Colonic mucosa (tissue), 4 donors: ENCODE measurements at regions not wholly inside any gene's neighbourhood (a gene's known extent, or its start where the extent isn't known, plus 50 kb on each side); places are given as distances from the start of the nearest gene placed in this dataset.

Experiments used
- DNase-seq: peaks from one replicate; pipeline ENCODE4 v3.0.0-alpha.2; 2020
- H3K27ac ChIP-seq: fragments of 200-600 bp; one replicate; pipeline ENCODE4 v1.8.0; 2021
- H3K27me3 ChIP-seq: fragments of 200-600 bp; one replicate; pipeline ENCODE4 v1.8.0; 2021
- H3K36me3 ChIP-seq: fragments of 200-600 bp; one replicate; pipeline ENCODE4 v1.8.0; 2021
- H3K4me1 ChIP-seq: fragments of 200-600 bp; one replicate; pipeline ENCODE4 v1.8.0; 2021; ENCODE audit warnings: mild to moderate bottlenecking
- H3K4me3 ChIP-seq: fragments of 200-600 bp; one replicate; pipeline ENCODE4 v1.8.0; 2021
- H3K9ac ChIP-seq, 2 donors: one replicate each; pipeline ENCODE4 v1.7.0; 2013; ENCODE audit warnings: control low read depth in 2 of 2, low read depth in 2 of 2, low read length in 2 of 2
- H3K9me3 ChIP-seq: fragments of 200-600 bp; one replicate; pipeline ENCODE4 v1.8.0; 2021
- CTCF ChIP-seq: fragments of 200-600 bp; IDR thresholded peaks from one replicate; pipeline ENCODE4 v1.8.0; 2022; ENCODE audit warnings: antibody characterized with exemption, mild to moderate bottlenecking
- intact Hi-C: fragments of 100-400 bp; cut with DNase I; formaldehyde crosslinking; loops from one replicate; pipeline ENCODE4 v1.14.1; 2022
- donor health status: healthy.
- donor health status: DM: no; HTN: no; CAD: no.
- donor health status: DM: no; HTN: no; CAD: no.

GRCh38 chr11:104619751-104620150, 278.5 kb downstream of the CASP12 start:
- intact Hi-C loops = no loop called here
- Histone ChIP-seq H3K4me3 (no peak overlapping the region), H3K36me3 (no peaks in the 10 kb centered on the region), H3K4me1 (no peaks in the 10 kb centered on the region), H3K9ac (no peak overlapping the region), H3K9me3 (no peaks in the 10 kb centered on the region), H3K27ac (no peak overlapping the region), H3K27me3 (no peaks in the 10 kb centered on the region)
- no peak for DNase-seq
- TF ChIP-seq CTCF = no peak

GRCh38 chr11:104618954-104619353, 279.3 kb downstream of the CASP12 start:
- intact Hi-C loops = no loop called here
- TF ChIP-seq CTCF = no peak

GRCh38 chr11:104614961-104615360, 283.3 kb downstream of the CASP12 start:
- Histone ChIP-seq H3K27ac (no peak overlapping the region), H3K36me3 (no peaks in the 10 kb centered on the region), H3K9ac (no peak overlapping the region), H3K9me3 (no peaks in the 10 kb centered on the region), H3K4me3 (no peak overlapping the region), H3K4me1 (no peaks in the 10 kb centered on the region), H3K27me3 (no peaks in the 10 kb centered on the region)
- intact Hi-C loops = no loop called here
- DNase-seq = no peak
- no peak for TF ChIP-seq CTCF

More at GRCh38 chr11:104618954-104619353, 279.3 kb downstream of the CASP12 start:
- Histone ChIP-seq H3K4me3 (no peak overlapping the region), H3K27ac (no peak overlapping the region), H3K36me3 (no peaks in the 10 kb centered on the region), H3K27me3 (no peaks in the 10 kb centered on the region), H3K9ac (no peak overlapping the region), H3K4me1 (no peaks in the 10 kb centered on the region), H3K9me3 (no peaks in the 10 kb centered on the region)
- no peak for DNase-seq

GRCh38 chr11:104614117-104614680, 284.1 kb downstream of the CASP12 start:
- TF ChIP-seq CTCF = no peak
- H3K9ac ChIP-seq = no peak overlapping the region
- intact Hi-C loops = no loop called here
- H3K27ac ChIP-seq = no peak overlapping the region
- H3K4me1 ChIP-seq = peaks cover 4% of the 10 kb centered on the region
- H3K9me3 ChIP-seq = no peaks in the 10 kb centered on the region
- no peak overlapping the region for H3K4me3 ChIP-seq
- no peaks in the 10 kb centered on the region for H3K27me3 ChIP-seq
- H3K36me3 ChIP-seq = no peaks in the 10 kb centered on the region
- DNase-seq = no peak

- intact Hi-C loops = no loop called here
- H3K4me3 ChIP-seq = no peak overlapping the region
- no peak for TF ChIP-seq CTCF
- no peak for DNase-seq
- H3K27ac ChIP-seq = no peak overlapping the region
- no peaks in the 10 kb centered on the region for H3K9me3 ChIP-seq
- H3K9ac ChIP-seq = no peak overlapping the region
- H3K4me1 ChIP-seq = peaks cover 4% of the 10 kb centered on the region
- H3K27me3 ChIP-seq = no peaks in the 10 kb centered on the region
- H3K36me3 ChIP-seq = no peaks in the 10 kb centered on the region
These were observed 287.6 kb downstream of the CASP12 start for GRCh38 chr11:104610635-104611034.
